Spleen (tissue), 7 donors: ENCODE measurements at regions not wholly inside any gene's neighbourhood (a gene's known extent, or its start where the extent isn't known, plus 50 kb on each side); places are given as distances from the start of the nearest gene placed in this dataset.

Experiments used
- CTCF ChIP-seq, 11 experiments: fragments of 200-600 bp in 7 of 11; fragments of 450-650 bp in 4 of 11; sonication (generic) in 4 of 11; IDR thresholded peaks in 8 of 11; conservative IDR thresholded peaks in 3 of 11; 1 replicate in 7 of 11; 2 replicates in 4 of 11; pipeline versions ENCODE4 v1.4.0 to v1.8.0; 2016 to 2021; ENCODE audit warnings: antibody characterized with exemption in 11 of 11, inconsistent platforms in 4 of 11, mild to moderate bottlenecking in 1 of 11
- POLR2A ChIP-seq, 3 donors: fragments of 450-650 bp; IDR thresholded peaks; one replicate each; pipeline ENCODE4 v1.5.1; 2017; ENCODE audit warnings: antibody characterized with exemption in 3 of 3, mild to moderate bottlenecking in 1 of 3
- POLR2AphosphoS5 ChIP-seq, 3 donors: sonication (generic); formaldehyde crosslinking; IDR thresholded peaks; one replicate each; pipeline ENCODE4 v1.5.1; 2017; ENCODE audit warnings: antibody characterized with exemption in 3 of 3
- donor health status: DM: no; HTN: no; CAD: no; lungs with moderate emphysema.
- donor health status: DM: no; HTN: no; CAD: no.
- donor health status: DM: no; HTN: no; CAD: no.

DNA sequence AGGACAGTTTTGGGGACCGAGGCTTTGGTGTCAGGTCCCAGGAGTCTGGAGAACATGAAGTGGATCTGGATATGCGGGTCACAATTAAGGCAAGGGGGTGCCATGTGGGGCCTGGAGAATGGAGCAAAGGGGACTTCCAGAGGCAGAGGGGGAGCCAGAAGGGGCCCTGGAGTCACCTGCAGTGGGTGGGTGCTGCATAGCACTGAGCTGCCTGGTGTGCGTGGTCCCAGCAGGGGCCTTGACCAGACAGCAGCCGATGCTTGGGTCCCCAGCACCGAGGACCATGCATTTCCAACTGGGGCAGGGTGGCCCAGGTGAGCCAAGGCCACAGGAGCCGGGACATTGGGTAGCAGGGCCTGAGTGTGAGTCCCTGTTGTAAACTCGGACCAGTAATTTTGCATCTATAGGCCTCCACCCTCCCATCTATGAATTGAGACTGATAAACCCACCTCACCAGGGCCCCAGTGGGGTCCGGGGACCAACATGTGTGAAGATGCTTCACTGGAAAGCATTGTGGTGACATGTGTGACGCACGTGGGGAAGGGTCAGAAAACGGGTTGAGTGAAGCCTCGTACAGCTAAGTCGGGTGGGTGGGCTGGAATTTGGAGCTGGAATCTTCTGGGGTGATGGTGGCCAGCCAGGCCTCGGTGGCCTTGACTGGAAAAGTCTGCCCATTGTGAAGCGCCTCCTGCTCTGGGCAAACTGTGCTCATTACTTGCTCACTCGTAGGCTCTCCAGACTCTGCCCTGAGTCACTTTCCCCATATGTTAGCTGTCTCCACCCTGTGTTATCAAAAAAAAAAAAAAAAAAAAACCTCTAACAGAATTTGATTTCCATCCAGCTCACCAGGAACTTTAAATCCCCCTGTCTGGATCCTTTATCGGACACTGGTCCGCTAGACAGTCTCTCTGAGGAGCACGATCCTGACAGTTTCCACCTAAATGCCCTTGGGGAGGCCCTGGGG, 90.5 kb upstream of the ZNF469 start:
- TF ChIP-seq CTCF (IDR thresholded peaks at IDR 0.05 in 8 of 11, conservative IDR thresholded peaks at IDR 0.05 in 3 of 11), result no peak
- TF ChIP-seq POLR2AphosphoS5 (IDR thresholded peaks at IDR 0.05), result no peak
- TF ChIP-seq POLR2A (IDR thresholded peaks at IDR 0.05), result no peak
